Stomach smooth muscle (tissue), 2 donors: ENCODE measurements at regions not wholly inside any gene's neighbourhood (a gene's known extent, or its start where the extent isn't known, plus 50 kb on each side); places are given as distances from the start of the nearest gene placed in this dataset.
"Not testable (repeated sequence)": the region's sequence is repeated elsewhere in the genome, so short reads cannot be mapped to it uniquely, and the experiment has no call there.

Source experiments
- H3K27ac ChIP-seq: one replicate; pipeline ENCODE4 v1.7.0; 2013; ENCODE audit warnings: mild to moderate bottlenecking, low read length, inconsistent platforms
- H3K27me3 ChIP-seq, 2 donors: one replicate each; pipeline ENCODE4 v1.7.0; 2013; ENCODE audit warnings: low read length in 2 of 2; ENCODE audit not compliant: insufficient read depth in 2 of 2, control insufficient read depth in 1 of 2
- H3K36me3 ChIP-seq, 2 donors: one replicate each; pipeline ENCODE4 v1.7.0; 2013; ENCODE audit warnings: low read length in 2 of 2; ENCODE audit not compliant: control insufficient read depth in 2 of 2, insufficient read depth in 2 of 2
- H3K4me1 ChIP-seq: one replicate; pipeline ENCODE4 v1.7.0; 2013; ENCODE audit warnings: low read length; ENCODE audit not compliant: control insufficient read depth, insufficient read depth
- H3K4me3 ChIP-seq, 2 donors: one replicate each; pipeline ENCODE4 v1.7.0; 2013; ENCODE audit warnings: low read length in 2 of 2
- H3K9ac ChIP-seq, 2 donors: one replicate each; pipeline ENCODE4 v1.7.0; 2013; ENCODE audit warnings: low read length in 2 of 2, mild to moderate bottlenecking in 1 of 2
- H3K9me3 ChIP-seq, 2 donors: one replicate each; pipeline ENCODE4 v1.7.0; 2013; ENCODE audit warnings: low read length in 2 of 2; ENCODE audit not compliant: control insufficient read depth in 2 of 2
- donor health status: healthy.
- donor health status: Pancreatic carcinoma.

GRCh38 chr19:20444202-20444885 is 121.2 kb downstream of the ZNF737 start:
- Histone ChIP-seq H3K27me3 (no peaks in the 10 kb centered on the region), H3K36me3 (no peaks in the 10 kb centered on the region), H3K9ac (no peak overlapping the region), H3K4me1 (no peaks in the 10 kb centered on the region), H3K27ac (no peak overlapping the region), H3K4me3 (no peak overlapping the region), H3K9me3 (no peaks in the 10 kb centered on the region)

- not testable (repeated sequence) for H3K9ac ChIP-seq, H3K36me3 ChIP-seq, H3K27ac ChIP-seq, H3K4me1 ChIP-seq, H3K27me3 ChIP-seq, H3K4me3 ChIP-seq, H3K9me3 ChIP-seq
These were observed 133.2 kb downstream of the ZNF737 start for GRCh38 chr19:20432266-20432842.

- no peak overlapping the region for H3K4me3 ChIP-seq
- H3K27me3 ChIP-seq: no peaks in the 10 kb centered on the region
- no peak overlapping the region for H3K9ac ChIP-seq
- no peaks in the 10 kb centered on the region for H3K36me3 ChIP-seq
- H3K4me1 ChIP-seq: no peaks in the 10 kb centered on the region
- no peaks in the 10 kb centered on the region for H3K9me3 ChIP-seq
- no peak overlapping the region for H3K27ac ChIP-seq
These were observed 133.8 kb downstream of the ZNF737 start for GRCh38 chr19:20431826-20432225.

- Histone ChIP-seq H3K4me1 (peaks cover 6% of the 10 kb centered on the region), H3K27me3 (no peaks in the 10 kb centered on the region), H3K4me3 (peak overlapping the region; percentile 82 to 84), H3K9ac (peak overlapping the region; percentile 68 to 74), H3K9me3 (no peaks in the 10 kb centered on the region), H3K27ac (peak overlapping the region; percentile 73), H3K36me3 (no peaks in the 10 kb centered on the region)
These were observed 142.0 kb downstream of the ZNF737 start for GRCh38 chr19:20423381-20424197.

GRCh38 chr19:20422216-20423205 is 143.1 kb downstream of the ZNF737 start:
- peak overlapping the region; percentile 73 for H3K27ac ChIP-seq
- no peaks in the 10 kb centered on the region for H3K27me3 ChIP-seq
- H3K36me3 ChIP-seq: no peaks in the 10 kb centered on the region
- peaks cover 6% of the 10 kb centered on the region for H3K4me1 ChIP-seq
- H3K9ac ChIP-seq: peak overlapping the region; percentile 68 to 74
- peak overlapping the region; percentile 82 to 84 for H3K4me3 ChIP-seq
- H3K9me3 ChIP-seq: no peaks in the 10 kb centered on the region

GRCh38 chr19:20416661-20417060 is 148.9 kb downstream of the ZNF737 start:
- no peak overlapping the region for H3K4me3 ChIP-seq
- no peaks in the 10 kb centered on the region for H3K27me3 ChIP-seq
- no peaks in the 10 kb centered on the region for H3K9me3 ChIP-seq
- no peaks in the 10 kb centered on the region for H3K4me1 ChIP-seq
- no peak overlapping the region for H3K27ac ChIP-seq
- H3K9ac ChIP-seq: no peak overlapping the region
- H3K36me3 ChIP-seq: no peaks in the 10 kb centered on the region

GRCh38 chr19:20414120-20414519 is 151.5 kb downstream of the ZNF737 start:
- H3K9me3 ChIP-seq: no peaks in the 10 kb centered on the region
- no peak overlapping the region for H3K4me3 ChIP-seq
- H3K4me1 ChIP-seq: no peaks in the 10 kb centered on the region
- no peaks in the 10 kb centered on the region for H3K27me3 ChIP-seq
- H3K36me3 ChIP-seq: no peaks in the 10 kb centered on the region
- no peak overlapping the region for H3K9ac ChIP-seq
- no peak overlapping the region for H3K27ac ChIP-seq

- Histone ChIP-seq H3K9me3 (no peaks in the 10 kb centered on the region), H3K27me3 (no peaks in the 10 kb centered on the region), H3K9ac (no peak overlapping the region), H3K4me3 (no peak overlapping the region), H3K36me3 (no peaks in the 10 kb centered on the region), H3K27ac (no peak overlapping the region), H3K4me1 (no peaks in the 10 kb centered on the region)
These were observed 151.9 kb downstream of the ZNF737 start for GRCh38 chr19:20413705-20414104.

GRCh38 chr19:20412846-20413245 is 152.7 kb downstream of the ZNF737 start:
- Histone ChIP-seq H3K4me3 (no peak overlapping the region), H3K27me3 (no peaks in the 10 kb centered on the region), H3K9me3 (no peaks in the 10 kb centered on the region), H3K9ac (no peak overlapping the region), H3K4me1 (no peaks in the 10 kb centered on the region), H3K36me3 (no peaks in the 10 kb centered on the region), H3K27ac (no peak overlapping the region)

- Histone ChIP-seq H3K9me3 (peaks cover 11 to 32% of the 10 kb centered on the region in 2 donors), H3K36me3 (peaks cover 0 to 3% of the 10 kb centered on the region in 2 donors)
These were observed 168.3 kb downstream of the ZNF737 start for GRCh38 chr19:20397292-20397691.

More at GRCh38 chr19:20397292-20397691, 168.3 kb downstream of the ZNF737 start:
- no peak overlapping the region for H3K9ac ChIP-seq
- no peaks in the 10 kb centered on the region for H3K27me3 ChIP-seq
- H3K27ac ChIP-seq: no peak overlapping the region
- H3K4me3 ChIP-seq: no peak overlapping the region
- no peaks in the 10 kb centered on the region for H3K4me1 ChIP-seq
